GM13977 (cell line): ENCODE measurements at regions not wholly inside any gene's neighbourhood (a gene's known extent, or its start where the extent isn't known, plus 50 kb on each side); places are given as distances from the start of the nearest gene placed in this dataset.

Experiments
- DNase-seq: peaks from one replicate; pipeline ENCODE4 v3.0.0; 2012; ENCODE audit warnings: low spot score
- CTCF ChIP-seq: IDR thresholded peaks from 2 replicates; pipeline ENCODE4 v1.5.1; 2012; ENCODE audit warnings: mild to moderate bottlenecking, control low read depth; ENCODE audit not compliant: insufficient read depth; ENCODE audit errors: extremely low read depth, missing control alignments
- in situ Hi-C: fragments of 300-500 bp; cut with MboI; formaldehyde crosslinking; loops from one replicate; pipeline ENCODE4 v1.12.0; 2022; ENCODE audit warnings: low sequenced_read_pairs, low pct_unique_long_range_greater_than_20kb, mixed read lengths, inconsistent platforms; ENCODE audit not compliant: unreplicated experiment

- in situ Hi-C loops, result no loop called here
- no peak for TF ChIP-seq CTCF
- no peak for DNase-seq
These were observed 407.1 kb downstream of the HNRNPD start for GRCh38 chr4:81966676-81967075.

DNA sequence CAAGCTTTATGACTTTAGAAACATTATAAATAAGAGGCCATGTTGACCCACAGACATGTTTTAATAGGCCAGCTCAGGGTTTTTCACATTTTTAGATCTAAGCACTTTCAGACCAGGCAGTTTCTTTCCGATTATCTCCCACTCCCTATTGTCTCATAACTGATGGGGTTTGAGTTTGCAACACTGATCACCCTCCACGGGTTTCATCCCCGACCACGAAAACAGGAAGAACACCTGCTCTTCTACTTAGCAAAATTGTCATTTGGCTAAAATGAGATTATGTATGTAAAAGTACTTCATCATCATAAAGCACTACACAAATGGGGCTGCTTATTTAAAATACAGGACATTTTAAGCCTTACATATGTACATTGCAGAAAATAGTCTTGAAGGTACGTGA is 407.9 kb downstream of the HNRNPD start:
- no peak for TF ChIP-seq CTCF

DNA sequence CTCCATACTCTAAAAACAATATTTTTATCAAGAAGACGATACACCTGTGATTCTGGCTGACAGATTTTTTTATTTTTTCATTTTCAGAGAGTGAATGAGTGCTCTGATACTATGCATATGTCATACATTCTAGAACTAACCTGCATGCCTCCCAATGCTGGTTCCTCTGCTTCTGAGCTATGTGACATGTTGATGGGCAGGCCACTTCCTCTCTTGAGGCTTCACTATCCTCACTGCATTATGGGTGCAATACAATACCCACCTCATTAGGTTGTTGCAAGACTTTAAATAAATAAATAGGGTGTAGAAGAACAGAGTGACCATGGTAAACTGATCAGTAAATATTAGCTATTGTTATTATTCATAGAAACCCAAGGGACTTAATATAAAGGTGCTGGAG is 408.3 kb downstream of the HNRNPD start:
- in situ Hi-C loops, result no loop called here
- TF ChIP-seq CTCF, result no peak
- no peak for DNase-seq

More for the DNA sequence above, 407.9 kb downstream of the HNRNPD start:
- in situ Hi-C loops, result no loop called here
- no peak for DNase-seq

DNA sequence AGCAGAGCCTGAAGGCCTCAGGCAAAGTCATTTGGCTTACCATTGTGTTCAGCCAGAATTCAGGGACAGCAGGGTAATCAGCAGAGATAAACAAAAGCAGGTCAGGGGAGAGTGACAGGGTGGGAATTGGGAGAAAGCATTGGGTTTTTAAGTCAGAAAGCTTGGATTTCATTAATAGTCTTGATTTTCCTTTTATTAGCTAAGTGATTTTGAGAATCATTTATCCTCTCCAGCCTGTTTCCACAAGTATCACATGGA is 410.1 kb downstream of the HNRNPD start:
- in situ Hi-C loops, result no loop called here
- no peak for DNase-seq
- no peak for TF ChIP-seq CTCF

DNA sequence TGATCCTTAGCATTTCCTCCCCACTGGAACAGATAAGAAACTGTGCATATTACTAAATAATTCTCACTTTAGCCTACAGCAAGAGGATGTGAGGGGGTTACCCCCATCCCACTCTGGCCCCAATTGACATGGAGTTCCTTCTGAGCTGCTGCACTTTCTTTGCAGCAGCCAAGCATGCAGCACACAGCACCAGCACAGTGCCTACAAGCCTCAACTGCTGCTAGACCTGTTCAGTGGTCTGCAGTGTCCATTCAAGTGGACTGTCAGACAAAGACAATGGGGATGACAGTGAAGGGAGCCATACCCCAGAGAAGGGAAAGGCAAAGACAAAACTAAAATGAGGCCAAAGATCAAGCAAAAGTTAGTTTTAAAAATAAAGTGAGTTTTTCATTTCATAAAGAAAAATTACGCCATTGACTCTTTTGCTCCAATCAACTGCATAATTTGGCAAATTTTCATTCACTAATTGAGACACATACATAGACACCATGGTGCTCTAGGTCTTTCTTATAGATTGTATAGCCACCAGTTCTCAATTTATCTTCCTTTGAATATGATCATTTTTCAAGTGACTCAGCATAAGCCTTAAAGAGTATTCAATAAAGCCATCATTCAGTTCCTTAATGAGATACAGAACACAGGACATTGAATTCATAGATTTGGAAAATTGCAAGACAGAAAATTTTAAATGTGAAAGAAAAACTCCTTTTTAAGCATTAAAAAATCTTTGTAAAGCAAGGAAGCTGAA is 410.6 kb downstream of the HNRNPD start:
- no peak for TF ChIP-seq CTCF
- no peak for DNase-seq
- in situ Hi-C loops, result no loop called here

- no peak for TF ChIP-seq CTCF
- no peak for DNase-seq
- in situ Hi-C loops, result no loop called here
These were observed 412.8 kb downstream of the HNRNPD start for GRCh38 chr4:81960961-81961360.

GRCh38 chr4:81954271-81954670 is 419.5 kb downstream of the HNRNPD start:
- in situ Hi-C loops, result no loop called here
- no peak for TF ChIP-seq CTCF
- no peak for DNase-seq
